Renal cortical epithelial cell (primary cell): ENCODE measurements at regions not wholly inside any gene's neighbourhood (a gene's known extent, or its start where the extent isn't known, plus 50 kb on each side); places are given as distances from the start of the nearest gene placed in this dataset.
"Not testable (repeated sequence)": the region's sequence is repeated elsewhere in the genome, so short reads cannot be mapped to it uniquely, and the experiment has no call there.

Experiments used
- DNase-seq: peaks from one replicate; pipeline ENCODE4 v3.0.0-alpha.2; 2011; ENCODE audit warnings: low read depth

- no peak for DNase-seq
Measured at GRCh38 chr2:183532514-183532913, 408.3 kb downstream of the NUP35 start.

GRCh38 chr2:183533021-183533420 lies 408.8 kb downstream of the NUP35 start:
- DNase-seq: no peak

- no peak for DNase-seq
Measured at GRCh38 chr2:183536290-183536689, 412.0 kb downstream of the NUP35 start.

DNA sequence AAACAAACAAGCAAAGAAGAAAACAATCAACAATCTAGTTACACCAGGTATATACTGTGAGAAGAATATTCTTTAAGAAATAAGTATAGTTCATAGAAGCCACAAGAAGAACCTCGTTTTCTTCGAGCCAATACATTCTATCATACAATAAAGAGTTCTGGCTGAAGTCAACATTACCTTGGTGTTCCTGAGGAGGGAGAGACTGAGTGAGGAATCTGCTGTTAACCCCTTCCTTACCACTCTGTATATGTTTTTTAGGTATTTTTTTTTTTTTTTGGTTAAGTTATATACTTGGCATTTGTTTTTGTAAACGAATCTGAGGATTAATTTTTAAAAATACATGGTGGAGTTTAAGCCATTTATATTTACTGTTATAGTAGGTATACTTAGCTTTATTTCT lies 412.5 kb downstream of the NUP35 start:
- no peak for DNase-seq

DNA sequence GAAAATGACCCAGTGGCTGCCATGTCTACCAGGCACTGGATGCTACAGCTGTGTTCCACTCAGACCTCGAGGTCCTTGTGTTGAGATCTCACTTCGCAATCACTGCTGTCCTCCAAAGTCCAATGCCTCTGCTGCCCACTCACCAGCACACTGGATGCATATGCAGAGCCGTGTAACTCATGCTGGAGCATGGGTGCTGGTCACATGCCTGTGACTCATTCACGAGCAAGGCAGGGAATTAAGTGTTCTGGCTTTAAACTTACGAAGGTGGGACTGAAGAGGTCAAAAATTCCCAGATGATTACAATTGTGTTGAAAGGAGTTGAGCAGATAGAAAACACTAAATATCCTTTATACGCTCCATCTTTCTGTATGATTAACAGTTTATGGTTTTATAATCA lies 417.5 kb downstream of the NUP35 start:
- DNase-seq: peak; percentile 76

DNA sequence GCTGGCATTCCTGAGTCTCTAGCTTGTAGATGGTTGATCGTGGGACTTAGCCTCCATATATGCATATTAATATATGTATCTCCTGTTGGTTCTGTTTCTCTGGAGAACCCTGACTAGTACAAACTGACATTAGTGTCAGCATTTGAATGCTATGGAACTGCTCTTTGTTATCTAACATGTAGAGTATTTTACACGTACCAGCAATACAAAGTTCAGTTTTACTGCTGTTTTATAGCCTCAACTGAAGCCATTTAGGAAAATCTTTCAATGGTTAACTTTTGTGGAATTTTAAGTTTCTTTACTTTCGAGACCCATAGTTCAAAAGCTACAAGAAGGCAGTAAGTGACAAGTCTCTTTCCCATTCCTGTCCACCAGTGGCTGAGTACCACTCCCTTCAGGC lies 418.4 kb downstream of the NUP35 start:
- peak; percentile 18 for DNase-seq

DNA sequence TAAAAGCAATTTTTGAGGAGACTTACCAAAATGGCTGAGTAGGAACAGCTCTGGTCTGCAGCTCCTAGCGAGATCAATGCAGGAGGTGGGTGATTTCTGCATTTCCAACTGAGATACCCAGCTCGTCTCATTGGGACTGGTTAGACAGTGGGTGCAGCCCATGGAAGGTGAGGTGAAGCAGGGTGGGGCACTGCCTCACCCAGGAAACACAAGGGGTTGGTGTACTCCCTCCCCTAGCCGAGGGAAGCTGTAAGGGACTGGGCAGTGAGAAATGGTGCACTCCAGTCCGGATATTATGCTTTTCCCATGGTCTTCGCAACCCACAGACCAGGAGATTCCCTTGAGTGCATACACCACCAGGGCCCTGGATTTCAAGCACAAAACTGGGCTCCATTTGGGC lies 419.0 kb downstream of the NUP35 start:
- DNase-seq: no peak

- DNase-seq: no peak
Measured at GRCh38 chr2:183543731-183544130, 419.5 kb downstream of the NUP35 start.

DNA sequence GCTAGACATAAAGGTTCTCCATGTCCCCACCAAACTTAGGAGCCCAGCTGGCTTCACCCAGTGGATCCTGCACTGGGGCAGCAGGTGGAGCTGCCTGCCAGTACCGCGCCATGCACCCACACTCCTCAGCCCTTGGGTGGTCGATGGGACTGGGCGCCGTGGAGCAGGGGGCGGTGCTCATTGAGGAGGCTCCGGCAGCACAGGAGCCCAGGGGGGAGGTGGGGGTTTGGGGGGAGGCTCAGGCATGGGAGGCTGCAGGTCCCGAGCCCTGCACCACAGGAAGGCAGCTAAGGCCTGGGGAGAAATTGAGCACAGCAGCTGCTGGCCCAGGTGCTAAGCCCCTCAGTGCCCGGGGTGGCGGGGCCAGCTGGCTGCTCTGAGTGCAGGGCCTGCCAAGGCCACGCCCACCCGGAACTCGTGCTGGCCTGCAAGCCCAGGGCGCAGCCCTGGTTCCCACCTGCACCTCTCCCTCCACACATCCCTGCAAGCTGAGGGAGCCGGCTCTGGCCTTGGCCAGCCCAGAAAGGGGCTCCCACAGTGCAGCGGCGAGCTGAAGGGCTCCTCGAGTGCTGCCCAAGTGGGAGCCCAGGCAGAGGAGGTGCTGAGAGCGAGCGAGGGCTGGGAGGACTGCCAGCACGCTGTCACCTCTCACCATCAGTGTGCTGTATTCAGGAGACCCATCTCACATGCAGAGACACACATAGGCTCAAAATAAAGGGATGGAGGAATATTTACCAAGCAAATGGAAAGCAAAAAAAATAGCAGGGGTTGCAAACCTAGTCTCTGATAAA lies 422.5 kb downstream of the NUP35 start:
- DNase-seq: not testable (repeated sequence)

- DNase-seq: no peak
Measured at GRCh38 chr2:183552716-183553115, 428.5 kb downstream of the NUP35 start.

GRCh38 chr2:183564726-183565125 lies 440.5 kb downstream of the NUP35 start:
- no peak for DNase-seq

DNA sequence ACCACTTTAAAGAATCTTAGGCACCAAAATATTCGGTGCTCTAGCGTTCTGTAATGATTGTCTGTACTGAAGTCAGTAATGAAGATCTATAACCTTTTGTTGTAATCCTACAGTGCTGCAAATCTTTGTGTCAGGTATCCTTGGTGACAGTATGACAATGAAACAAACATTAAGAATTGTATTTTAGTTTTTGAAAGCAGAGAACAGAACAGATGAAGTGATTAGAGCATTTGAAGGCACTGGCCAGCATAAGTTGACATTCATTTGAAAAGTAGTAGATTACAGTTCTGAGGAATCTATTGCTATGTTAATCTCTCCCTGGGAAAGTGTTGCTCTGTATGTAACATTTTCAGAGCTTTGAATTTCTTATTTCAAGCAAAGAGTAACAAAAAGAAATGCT lies 451.2 kb downstream of the NUP35 start:
- no peak for DNase-seq

DNA sequence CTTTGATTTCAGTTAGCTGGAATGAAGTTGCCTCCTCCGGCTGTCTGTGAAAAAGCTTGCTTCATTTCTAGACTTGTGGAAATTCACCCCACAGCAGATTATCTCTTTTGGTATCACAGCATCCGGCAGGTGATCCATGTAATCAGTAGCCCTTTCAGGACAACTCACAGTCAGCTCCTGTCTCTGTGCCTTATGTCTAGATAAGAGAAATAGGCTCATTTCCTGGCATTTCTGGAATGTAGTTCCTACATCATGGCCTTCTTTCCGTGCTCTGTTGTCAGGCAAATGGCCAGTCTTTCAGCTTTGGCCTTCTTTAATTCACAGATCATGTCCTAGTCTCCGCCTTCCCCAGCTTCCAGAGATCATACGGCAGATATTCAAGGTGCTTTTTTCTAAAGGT lies 455.4 kb downstream of the NUP35 start:
- no peak for DNase-seq

DNA sequence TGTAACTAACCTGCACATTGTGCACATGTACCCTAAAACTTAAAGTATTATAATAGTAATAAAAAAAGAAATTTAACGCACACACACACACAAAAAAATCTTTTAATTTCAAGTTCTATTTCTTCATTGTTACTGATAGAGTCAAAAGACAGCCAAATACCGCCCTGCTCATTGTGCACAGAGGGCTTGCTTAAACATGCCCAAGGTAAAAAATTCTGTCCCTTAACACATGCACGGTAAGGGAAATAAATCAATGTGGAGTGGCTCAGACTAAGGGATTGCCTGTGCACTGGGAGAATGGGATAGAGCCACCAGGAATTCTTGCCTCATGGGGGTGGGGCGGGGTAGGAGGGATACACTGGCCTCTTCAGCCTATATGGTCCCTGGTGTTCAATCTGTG lies 468.0 kb downstream of the NUP35 start:
- DNase-seq: no peak

DNA sequence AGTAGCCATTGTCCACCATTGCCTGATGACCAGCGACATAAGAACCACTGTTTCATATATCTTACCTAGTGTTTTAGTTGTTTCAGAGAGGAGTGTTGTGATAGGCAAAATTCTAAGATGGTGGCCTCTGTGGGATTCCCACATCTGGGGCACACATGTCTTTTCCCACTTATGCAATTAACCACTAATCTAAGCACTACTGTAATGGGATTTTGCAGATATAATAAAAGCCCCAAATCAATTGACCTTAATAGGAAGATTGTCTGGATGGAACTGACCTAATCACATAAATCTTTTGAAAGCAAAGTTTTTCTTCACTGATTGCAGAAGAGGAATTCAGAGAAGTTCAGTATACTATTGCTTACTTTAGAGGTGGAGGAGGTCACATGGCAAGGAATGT lies 469.9 kb downstream of the NUP35 start:
- DNase-seq: no peak

GRCh38 chr2:183597841-183598240 lies 473.6 kb downstream of the NUP35 start:
- peak; percentile 2 for DNase-seq

DNA sequence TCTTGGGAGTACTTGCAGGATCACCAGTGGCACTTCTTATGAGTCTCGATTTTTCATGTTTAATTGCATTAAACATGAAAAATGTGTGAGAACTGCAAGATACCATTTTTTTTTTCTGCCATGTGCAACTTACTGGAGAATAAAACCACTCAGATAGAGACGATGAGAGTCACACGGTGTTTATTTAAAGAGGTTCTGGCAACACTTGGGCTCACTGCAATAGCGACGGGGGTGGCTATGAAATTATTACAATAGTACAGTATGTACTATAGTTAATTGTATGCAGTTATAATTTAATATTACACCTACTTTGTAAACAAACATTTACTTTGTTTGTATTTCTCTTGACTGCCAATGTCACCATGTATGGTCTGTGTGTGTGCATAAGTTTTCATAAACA lies 479.8 kb downstream of the NUP35 start:
- no peak for DNase-seq

GRCh38 chr2:183605440-183605839 lies 481.2 kb downstream of the NUP35 start:
- no peak for DNase-seq

DNA sequence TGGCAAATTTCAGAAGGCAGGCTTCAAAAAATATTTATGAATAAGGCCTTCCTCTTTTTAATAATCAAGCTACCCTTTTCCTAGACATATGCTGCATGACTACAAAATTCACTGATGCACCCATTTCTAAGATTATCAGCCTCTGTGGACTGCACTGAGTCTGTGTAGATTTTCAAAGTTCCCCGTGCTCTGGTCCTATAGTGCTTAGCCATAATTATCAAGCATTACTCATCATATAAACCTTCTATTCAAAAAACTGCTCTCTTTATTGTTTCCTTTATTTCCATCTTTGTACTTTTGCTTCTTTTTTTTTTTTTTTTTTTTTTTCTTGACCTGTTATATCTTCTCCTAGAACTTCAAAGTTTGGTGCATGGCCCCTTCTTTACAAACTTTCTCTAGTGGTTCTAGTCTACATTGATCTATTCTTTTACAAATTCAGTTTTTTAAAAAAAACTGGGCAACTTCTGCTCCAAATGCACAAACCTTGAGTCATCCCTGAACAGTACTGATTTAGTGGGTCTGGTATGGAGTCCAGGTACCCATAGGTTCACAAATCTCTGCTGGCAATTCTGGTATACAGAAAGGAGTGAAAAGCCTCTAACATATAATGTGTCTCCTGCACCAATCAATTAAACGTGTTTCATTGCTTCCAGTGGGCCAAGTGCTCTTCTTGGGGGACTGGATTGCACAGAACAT lies 481.9 kb downstream of the NUP35 start:
- no peak for DNase-seq

DNA sequence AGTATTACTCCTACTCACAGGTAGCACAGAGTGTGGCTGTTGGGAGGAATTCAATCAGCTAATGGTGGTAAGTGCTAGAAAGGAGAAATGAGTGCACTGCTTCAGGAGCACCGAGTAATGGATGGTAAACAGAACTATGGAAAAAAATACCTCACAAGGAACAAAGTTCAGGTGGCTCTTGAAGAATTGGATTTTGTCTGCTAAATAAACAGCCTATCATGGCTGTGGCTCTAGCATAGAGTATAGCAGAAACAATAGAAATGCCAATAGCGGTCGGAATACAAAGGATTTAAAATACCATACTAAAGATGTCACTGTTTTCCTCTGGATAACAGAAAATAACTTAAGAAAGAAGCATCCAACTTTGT lies 482.5 kb downstream of the NUP35 start:
- DNase-seq: no peak

GRCh38 chr2:183607995-183608394 lies 483.8 kb downstream of the NUP35 start:
- no peak for DNase-seq

DNA sequence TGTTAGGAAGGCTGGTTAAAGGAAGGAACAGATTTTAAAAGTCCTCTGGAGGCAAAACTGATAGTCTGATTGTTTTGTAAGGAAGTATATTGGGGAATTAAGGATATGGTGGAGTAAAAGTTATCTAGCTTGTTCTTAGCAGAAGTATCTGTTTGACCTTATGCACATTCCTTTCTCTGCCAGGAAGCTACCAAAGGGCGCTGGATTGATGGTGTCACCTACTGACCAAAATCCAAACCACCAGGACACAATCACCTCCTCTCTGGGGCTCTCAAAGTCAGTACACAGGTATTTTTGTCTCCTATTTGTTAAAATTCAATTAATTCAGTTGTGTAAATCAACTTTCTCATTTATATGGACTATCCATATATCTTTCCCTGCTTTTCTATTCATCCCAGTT lies 484.5 kb downstream of the NUP35 start:
- DNase-seq: no peak

- no peak for DNase-seq
Measured at GRCh38 chr2:183610724-183611123, 486.5 kb downstream of the NUP35 start.
